ENCODE measurements at regions not wholly inside any gene's neighbourhood (a gene's known extent, or its start where the extent isn't known, plus 50 kb on each side); places are given as distances from the start of the nearest gene placed in this dataset.

DNA sequence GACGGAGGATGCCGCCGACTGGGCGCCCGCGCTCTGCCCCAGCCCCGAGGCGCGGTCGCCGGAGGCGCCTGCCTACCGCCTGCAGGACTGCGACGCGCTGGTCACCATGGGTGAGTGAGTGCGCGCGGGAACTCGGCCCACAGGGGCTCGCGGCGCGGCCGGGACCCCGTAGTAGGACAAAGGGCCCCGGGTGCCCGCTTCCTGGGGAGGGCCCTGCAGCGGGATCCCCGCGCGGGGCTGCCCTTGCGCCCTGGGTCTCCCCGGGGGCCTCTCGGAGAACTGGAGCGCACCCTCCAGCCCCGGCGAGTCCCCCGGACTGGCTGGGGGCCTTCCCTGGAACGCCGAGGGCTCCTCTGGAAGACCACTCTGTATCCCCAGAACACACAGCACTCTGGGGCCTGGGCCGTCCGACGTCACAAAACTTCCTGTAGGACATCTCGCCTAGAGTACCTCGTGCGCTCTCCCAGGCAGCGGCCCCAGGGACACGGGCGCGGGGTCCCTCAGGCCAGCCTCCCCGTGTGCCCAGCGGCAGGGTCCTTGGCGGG, 362.9 kb upstream of the AMELY start:
- ATAC-seq (replicated peaks) (no peak), DNase-seq (no peak)
- Mint-ChIP-seq H3K27ac (peak overlapping the region; percentile 98), H3K9me3 (no peaks in the 10 kb centered on the region), H3K36me3 (ENCODE audit: insufficient read depth) (peaks cover 48% of the 10 kb centered on the region), H3K4me3 (peak overlapping the region; percentile 98 to 100), H3K4me1 (ENCODE audit: low read depth in 2 of 2) (peaks cover 28 to 54% of the 10 kb centered on the region in 2 donors), H3K27me3 (no peaks in the 10 kb centered on the region)

DNA sequence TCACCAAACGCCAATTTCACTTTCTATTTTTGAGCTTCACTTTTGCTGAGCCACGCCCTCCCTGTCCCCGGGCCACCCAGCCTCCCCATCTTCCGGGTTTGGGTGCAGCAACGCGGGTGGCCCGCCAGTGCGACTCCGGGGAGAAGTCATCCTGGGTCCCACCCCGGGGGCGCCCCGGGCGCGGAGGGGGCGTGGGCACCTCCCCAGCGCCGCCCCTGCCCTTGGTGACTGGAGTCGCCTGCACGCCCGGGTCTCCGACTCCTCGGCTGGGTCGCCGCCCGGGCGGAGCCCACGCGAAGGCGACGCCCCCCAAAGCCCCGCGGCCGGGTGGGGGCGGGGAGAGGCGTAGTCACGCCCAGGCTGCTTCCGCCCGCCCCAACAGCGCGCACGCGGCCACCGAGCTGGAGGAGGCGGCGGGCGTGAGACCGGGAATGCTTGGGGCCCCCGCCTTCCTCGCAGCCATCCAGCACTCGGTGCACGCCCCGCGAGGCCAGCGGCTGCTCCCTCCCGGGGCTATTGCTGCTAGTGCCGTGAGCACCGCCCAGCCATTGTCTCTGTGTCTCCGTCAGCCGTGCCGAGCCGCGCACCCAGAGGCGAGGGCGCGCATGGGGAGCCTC, 362.1 kb upstream of the AMELY start:
- peaks cover 26 to 47% of the 10 kb centered on the region in 2 donors for H3K4me1 Mint-ChIP-seq (ENCODE audit: low read depth in 2 of 2)
- peaks cover 41% of the 10 kb centered on the region for H3K36me3 Mint-ChIP-seq (ENCODE audit: insufficient read depth)
- H3K9me3 Mint-ChIP-seq: no peaks in the 10 kb centered on the region
- H3K27ac Mint-ChIP-seq: peak overlapping the region; percentile 94 to 99
- peak; percentile 83 for ATAC-seq (replicated peaks)
- peak; percentile 85 to 97 (median 89) for DNase-seq
- peak overlapping the region; percentile 95 to 100 for H3K4me3 Mint-ChIP-seq
- H3K27me3 Mint-ChIP-seq: no peaks in the 10 kb centered on the region

DNA sequence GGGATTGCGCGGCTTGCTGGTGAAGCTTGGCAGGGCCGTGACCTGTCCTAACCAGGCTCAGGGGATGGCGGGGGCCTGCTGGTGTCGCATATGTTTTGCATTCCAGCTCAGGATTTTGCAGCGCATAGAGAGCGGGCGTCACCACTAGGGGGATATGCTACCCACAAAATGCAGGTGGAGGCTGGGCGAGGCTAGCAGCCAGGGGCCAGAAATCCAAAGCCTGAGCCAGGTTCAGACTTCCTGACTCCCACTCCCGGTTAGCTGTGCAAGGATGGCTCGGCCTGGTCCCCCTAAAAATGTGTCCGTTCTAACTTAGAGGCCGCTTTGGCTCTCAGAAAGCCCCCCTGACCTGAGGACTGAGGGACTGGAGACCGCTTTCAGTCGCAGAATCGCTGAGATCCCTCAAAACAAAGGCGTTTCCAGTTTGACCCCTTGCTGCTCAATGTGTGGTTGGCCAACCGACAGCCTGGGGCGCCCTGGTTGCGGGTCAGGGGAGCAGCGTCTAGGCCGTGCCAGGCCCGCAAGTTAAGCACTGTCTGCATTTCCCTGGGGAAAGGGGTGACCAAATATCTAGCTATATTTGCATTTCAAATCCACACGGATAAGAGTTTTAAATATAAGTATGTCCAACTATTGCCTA, 361.1 kb upstream of the AMELY start:
- Mint-ChIP-seq H3K27ac (peak overlapping the region; percentile 94 to 99), H3K36me3 (ENCODE audit: insufficient read depth) (peaks cover 33% of the 10 kb centered on the region), H3K27me3 (no peaks in the 10 kb centered on the region), H3K9me3 (no peaks in the 10 kb centered on the region), H3K4me1 (ENCODE audit: low read depth in 2 of 2) (peaks cover 27 to 42% of the 10 kb centered on the region in 2 donors), H3K4me3 (peak overlapping the region; percentile 95 to 100)
- DNase-seq (peak; percentile 40 to 66 (median 49)), ATAC-seq (replicated peaks) (no peak)

DNA sequence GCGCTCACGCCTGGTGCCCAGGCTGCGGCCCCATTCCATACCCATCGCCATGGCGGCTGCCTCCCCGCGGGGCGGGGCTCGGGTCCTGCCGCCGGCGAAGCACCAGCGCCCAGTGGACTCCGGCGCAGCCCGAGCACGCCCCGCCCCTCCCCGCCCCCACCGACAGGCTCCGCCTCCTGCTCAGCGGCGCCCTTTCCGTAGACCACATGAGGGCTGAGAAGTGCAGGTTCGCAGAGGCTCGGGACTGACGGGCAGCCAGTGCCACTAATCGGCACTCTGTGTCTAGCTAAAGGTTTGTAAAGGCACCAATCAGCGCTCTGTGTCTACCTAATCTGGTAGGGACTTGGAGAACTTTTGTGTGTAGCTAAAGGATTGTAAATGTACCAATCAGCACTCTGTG, 352.2 kb upstream of the AMELY start:
- Mint-ChIP-seq H3K4me3 (no peak overlapping the region), H3K27me3 (no peaks in the 10 kb centered on the region), H3K9me3 (no peaks in the 10 kb centered on the region), H3K27ac (no peak overlapping the region), H3K4me1 (ENCODE audit: low read depth in 2 of 2) (peaks cover 4 to 14% of the 10 kb centered on the region in 2 donors), H3K36me3 (ENCODE audit: insufficient read depth) (no peaks in the 10 kb centered on the region)
- ATAC-seq (replicated peaks) (no peak), DNase-seq (no peak)

DNA sequence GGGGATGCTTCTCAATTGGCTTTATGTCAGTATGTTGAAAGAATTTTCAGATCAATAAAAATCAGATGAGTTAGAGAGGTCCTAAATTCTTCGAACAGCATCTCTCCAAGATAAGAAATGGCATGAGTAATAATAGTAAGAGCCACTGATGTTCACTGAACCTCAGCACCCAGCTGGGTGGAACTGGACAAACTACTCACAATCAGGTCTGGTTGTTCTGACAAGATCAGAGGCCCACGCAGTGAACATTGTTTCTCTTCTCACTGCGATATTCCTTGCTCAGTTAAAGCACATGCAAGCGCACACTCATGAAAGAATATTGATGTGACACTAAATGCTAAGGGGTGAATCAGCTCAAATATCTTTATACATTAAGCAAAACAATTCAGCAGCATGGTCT, 351.0 kb upstream of the AMELY start:
- DNase-seq: no peak
- no peak overlapping the region for H3K4me3 Mint-ChIP-seq
- peaks cover 0 to 9% of the 10 kb centered on the region in 2 donors for H3K4me1 Mint-ChIP-seq (ENCODE audit: low read depth in 2 of 2)
- H3K9me3 Mint-ChIP-seq: no peaks in the 10 kb centered on the region
- ATAC-seq (replicated peaks): no peak
- no peaks in the 10 kb centered on the region for H3K27me3 Mint-ChIP-seq
- H3K27ac Mint-ChIP-seq: no peak overlapping the region
- no peaks in the 10 kb centered on the region for H3K36me3 Mint-ChIP-seq (ENCODE audit: insufficient read depth)

DNA sequence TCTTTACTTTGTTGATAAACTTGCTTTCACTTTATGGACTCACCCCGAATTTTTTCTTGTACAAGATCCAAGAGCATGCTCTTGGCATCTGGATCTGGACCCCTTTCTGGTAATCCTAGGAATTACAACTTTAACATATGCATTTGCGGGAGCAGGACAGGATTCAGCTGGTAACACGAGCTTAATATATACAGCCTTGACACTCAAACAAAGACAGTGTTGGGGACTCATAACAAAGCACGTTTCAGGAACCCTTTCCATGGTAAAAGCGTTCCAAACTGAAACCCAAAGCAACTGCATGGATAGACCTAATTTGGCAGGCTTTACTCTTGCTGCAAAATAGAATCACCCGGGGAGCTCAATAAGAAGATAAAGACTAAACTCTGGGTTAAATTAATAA, 349.7 kb upstream of the AMELY start:
- no peak overlapping the region for H3K27ac Mint-ChIP-seq

DNA sequence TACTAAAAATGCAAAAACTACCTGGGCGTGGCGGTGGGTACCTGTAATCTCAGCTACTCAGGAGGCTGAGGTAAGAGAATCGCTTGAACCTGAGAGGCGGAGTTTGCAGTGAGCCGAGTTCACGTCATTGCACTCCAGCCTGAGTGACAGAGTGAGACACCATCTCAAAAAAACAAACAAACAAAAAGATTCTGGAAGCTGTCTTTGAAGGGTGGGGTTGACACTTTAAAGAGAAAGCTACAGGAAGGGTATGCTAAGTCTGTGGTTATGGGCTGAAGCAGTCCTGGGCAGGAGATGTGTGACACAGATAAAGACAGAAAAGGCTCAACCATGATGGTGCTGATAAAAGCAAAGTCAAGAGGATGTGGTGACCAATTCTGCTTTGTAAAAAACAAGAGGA, 328.5 kb upstream of the AMELY start:
- Mint-ChIP-seq H3K4me3 (peak overlapping the region; percentile 74 to 75), H3K9me3 (no peaks in the 10 kb centered on the region), H3K4me1 (ENCODE audit: low read depth in 2 of 2) (peaks cover 28 to 48% of the 10 kb centered on the region in 2 donors), H3K36me3 (ENCODE audit: insufficient read depth) (peaks cover 9% of the 10 kb centered on the region), H3K27ac (peak overlapping the region; percentile 98 to 99), H3K27me3 (no peaks in the 10 kb centered on the region)
- peak; percentile 53 to 77 (median 59) for DNase-seq
- peak; percentile 97 for ATAC-seq (replicated peaks)

More for the DNA sequence above, 349.7 kb upstream of the AMELY start:
- Mint-ChIP-seq H3K4me3 (no peak overlapping the region), H3K9me3 (peaks cover 0 to 5% of the 10 kb centered on the region in 2 donors), H3K4me1 (ENCODE audit: low read depth in 2 of 2) (peaks cover 2 to 14% of the 10 kb centered on the region in 2 donors), H3K36me3 (ENCODE audit: insufficient read depth) (no peaks in the 10 kb centered on the region), H3K27me3 (no peaks in the 10 kb centered on the region)
- no peak for DNase-seq
- ATAC-seq (replicated peaks): no peak

DNA sequence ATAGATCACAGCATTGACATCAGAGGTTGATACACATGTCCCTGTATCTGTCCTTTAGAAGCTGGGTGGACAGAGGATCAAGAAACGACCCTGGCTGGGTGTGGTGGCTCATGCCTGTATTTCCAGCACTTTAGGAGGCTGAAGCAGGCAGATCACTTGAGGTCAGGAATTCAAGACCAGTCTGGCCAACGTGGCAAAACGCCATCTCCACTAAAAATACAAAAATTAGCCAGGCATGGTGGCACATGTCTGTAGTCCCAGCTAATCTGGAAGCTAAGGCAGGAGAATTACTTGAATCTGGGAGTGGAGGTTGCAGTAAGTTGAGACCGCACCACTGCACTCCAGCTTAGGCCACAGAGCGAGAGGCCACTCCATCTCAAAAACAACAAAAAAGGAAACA, 300.4 kb upstream of the AMELY start:
- DNase-seq (no peak), ATAC-seq (replicated peaks) (no peak)
- no peaks in the 10 kb centered on the region for H3K9me3 Mint-ChIP-seq
- H3K27me3 Mint-ChIP-seq: no peaks in the 10 kb centered on the region
- no peak overlapping the region for H3K4me3 Mint-ChIP-seq
- H3K27ac Mint-ChIP-seq: no peak overlapping the region
- H3K4me1 Mint-ChIP-seq (ENCODE audit: low read depth in 2 of 2): peaks cover 0 to 13% of the 10 kb centered on the region in 2 donors
- H3K36me3 Mint-ChIP-seq (ENCODE audit: insufficient read depth): no peaks in the 10 kb centered on the region

DNA sequence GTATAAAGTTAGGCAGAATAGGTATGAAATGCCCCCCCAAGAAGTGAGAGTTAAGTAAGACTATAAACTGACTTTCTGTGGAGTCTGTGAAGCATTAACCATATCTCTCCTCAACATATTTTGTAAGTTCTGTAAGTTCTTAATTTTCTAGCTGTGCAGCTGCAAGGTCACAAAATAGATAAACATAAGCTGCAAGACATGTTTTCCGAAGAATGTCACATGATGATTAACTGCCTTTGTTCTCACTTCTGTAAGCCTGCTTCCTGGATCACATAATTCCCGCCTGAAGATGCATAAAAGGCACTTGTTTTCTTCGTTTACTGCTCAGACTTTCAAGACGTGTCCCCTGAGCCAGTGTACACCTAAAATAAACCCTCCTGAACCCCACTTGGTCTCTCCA, 292.9 kb upstream of the AMELY start:
- no peaks in the 10 kb centered on the region for H3K9me3 Mint-ChIP-seq
- H3K4me3 Mint-ChIP-seq: no peak overlapping the region
- H3K4me1 Mint-ChIP-seq (ENCODE audit: low read depth in 2 of 2): peaks cover 0 to 9% of the 10 kb centered on the region in 2 donors
- no peak for ATAC-seq (replicated peaks)
- H3K27ac Mint-ChIP-seq: no peak overlapping the region
- no peak for DNase-seq
- H3K36me3 Mint-ChIP-seq (ENCODE audit: insufficient read depth): no peaks in the 10 kb centered on the region
- H3K27me3 Mint-ChIP-seq: peaks cover 0 to 7% of the 10 kb centered on the region in 2 donors

DNA sequence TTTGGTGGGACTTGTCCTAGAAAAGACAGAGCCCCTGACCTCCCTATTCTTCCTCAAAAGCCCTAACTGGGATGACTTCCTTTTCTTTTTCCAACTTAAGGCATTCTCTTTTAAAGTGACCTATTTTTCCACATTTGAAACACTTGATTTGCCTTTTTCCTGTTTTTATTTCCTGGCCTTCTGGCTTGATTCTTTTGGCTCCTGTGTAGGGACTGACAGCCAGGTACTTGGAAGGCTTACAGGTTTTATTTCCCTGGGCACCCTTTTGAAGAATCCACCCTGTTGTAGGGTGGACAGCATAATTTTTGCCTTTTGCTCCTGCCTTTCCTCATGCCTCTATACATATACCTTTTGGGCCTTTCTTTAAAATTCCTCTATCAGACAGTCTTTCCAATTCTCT, 271.0 kb upstream of the AMELY start:
- no peak overlapping the region for H3K27ac Mint-ChIP-seq
- peaks cover 0 to 4% of the 10 kb centered on the region in 2 donors for H3K9me3 Mint-ChIP-seq
- ATAC-seq (replicated peaks) (no peak), DNase-seq (no peak)
- peaks cover 0 to 4% of the 10 kb centered on the region in 2 donors for H3K4me1 Mint-ChIP-seq (ENCODE audit: low read depth in 2 of 2)
- no peaks in the 10 kb centered on the region for H3K36me3 Mint-ChIP-seq (ENCODE audit: insufficient read depth)
- H3K4me3 Mint-ChIP-seq: no peak overlapping the region
- peaks cover 0 to 4% of the 10 kb centered on the region in 2 donors for H3K27me3 Mint-ChIP-seq

DNA sequence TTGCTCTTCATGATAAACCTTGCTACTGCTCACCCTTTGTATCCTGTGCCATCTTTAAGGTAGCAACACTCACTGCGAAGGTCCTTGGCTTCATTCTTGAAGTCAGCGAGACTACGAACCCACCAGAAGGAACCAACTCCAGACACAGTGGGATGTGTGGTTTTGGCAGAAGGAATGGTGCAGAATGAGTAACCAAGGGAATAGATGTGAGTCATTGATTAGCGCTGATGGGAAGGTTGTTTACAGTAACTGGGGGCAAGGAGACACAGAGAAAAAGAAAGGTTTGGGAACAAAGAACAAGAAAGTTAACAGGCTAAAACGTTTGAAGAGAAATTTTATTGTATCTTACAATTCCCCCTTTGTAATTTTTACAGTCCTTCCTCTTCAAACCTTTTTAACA, 266.1 kb upstream of the AMELY start:
- Mint-ChIP-seq H3K9me3 (no peaks in the 10 kb centered on the region), H3K27me3 (peaks cover 0 to 7% of the 10 kb centered on the region in 2 donors), H3K36me3 (ENCODE audit: insufficient read depth) (no peaks in the 10 kb centered on the region), H3K4me1 (ENCODE audit: low read depth in 2 of 2) (no peaks in the 10 kb centered on the region), H3K4me3 (no peak overlapping the region), H3K27ac (peak overlapping the region in 1 of 2 donors; percentile 77)
- DNase-seq (no peak), ATAC-seq (replicated peaks) (no peak)

DNA sequence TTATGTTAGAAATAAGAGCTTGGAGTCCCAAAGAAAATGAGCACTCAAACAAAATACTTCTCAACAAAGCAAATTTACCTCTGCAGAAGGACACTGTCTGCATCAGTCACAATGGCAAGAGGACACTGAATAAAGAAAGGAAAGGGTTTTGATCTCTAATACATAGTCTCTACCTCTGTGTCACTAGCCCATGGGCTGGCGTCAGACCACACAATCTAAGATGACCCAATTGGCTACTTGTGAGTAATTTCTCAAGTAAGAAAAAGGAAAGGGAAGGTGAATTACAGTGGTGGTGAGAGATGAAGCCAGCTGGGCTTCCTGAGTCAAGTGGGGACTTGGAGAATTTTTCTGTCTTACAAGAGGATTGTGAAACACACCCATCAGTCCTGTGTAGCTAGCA, 257.9 kb upstream of the AMELY start:
- Mint-ChIP-seq H3K9me3 (no peaks in the 10 kb centered on the region), H3K27ac (no peak overlapping the region), H3K4me1 (ENCODE audit: low read depth in 2 of 2) (peaks cover 5 to 17% of the 10 kb centered on the region in 2 donors), H3K36me3 (ENCODE audit: insufficient read depth) (no peaks in the 10 kb centered on the region), H3K4me3 (no peak overlapping the region), H3K27me3 (peaks cover 0 to 4% of the 10 kb centered on the region in 2 donors)
- no peak for DNase-seq
- ATAC-seq (replicated peaks): no peak

DNA sequence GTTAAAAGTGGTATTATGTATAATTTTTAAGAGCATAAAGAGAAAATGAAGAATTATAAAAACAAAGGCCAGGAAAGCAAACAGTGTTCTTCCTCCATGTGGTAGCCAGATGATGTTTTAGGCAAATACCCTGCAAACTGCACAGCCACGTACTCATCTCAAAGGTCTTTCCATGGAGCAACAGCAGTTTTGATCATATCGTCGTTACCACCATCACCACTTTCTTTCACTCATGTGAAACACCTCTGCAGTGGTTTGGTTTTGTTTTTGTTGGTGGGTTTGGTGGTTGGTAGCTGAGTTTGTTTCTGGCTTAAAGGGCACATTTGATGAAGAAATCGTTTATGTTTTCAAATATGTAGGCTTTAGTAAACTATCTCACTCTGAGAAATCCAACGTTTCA, 229.9 kb upstream of the AMELY start:
- Mint-ChIP-seq H3K4me3 (peak overlapping the region; percentile 54 to 76), H3K27me3 (no peaks in the 10 kb centered on the region), H3K9me3 (no peaks in the 10 kb centered on the region), H3K4me1 (ENCODE audit: low read depth in 2 of 2) (peaks cover 11 to 47% of the 10 kb centered on the region in 2 donors), H3K36me3 (ENCODE audit: insufficient read depth) (no peaks in the 10 kb centered on the region), H3K27ac (peak overlapping the region; percentile 63 to 71)
- ATAC-seq (replicated peaks): peak; percentile 93
- peak; percentile 1 to 15 (median 6) for DNase-seq

Measured in effector memory CD8-positive, alpha-beta T cell (primary cell).